ENCODE measurements at regions not wholly inside any gene's neighbourhood (a gene's known extent, or its start where the extent isn't known, plus 50 kb on each side); places are given as distances from the start of the nearest gene placed in this dataset.

DNA sequence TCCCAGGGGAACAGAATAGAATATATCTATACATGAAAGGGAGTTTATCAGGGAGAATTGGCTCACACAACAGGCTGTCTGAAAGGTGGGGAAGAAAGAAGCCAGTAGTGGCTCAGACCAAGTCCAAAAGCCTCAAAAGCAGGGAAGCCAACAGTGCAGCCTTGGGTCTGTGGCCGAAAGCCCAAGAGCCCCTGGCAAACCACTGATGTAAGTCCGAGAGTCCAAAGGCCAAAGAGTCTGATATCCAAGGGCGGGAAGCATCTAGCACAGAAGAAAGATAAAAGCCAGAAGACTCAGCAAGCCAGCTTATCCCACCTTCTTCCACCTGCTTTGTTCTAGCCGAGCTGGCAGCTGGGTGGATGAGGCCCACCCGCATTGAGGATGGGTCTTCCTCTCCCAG is 172.5 kb downstream of the CCDC71L start:
- no peak for TF ChIP-seq CTCF (IDR thresholded peaks at IDR 0.05)
- TF ChIP-seq POLR2A (IDR thresholded peaks at IDR 0.05) = no peak
